Chondrocyte (in vitro differentiated cells): ENCODE measurements at regions not wholly inside any gene's neighbourhood (a gene's known extent, or its start where the extent isn't known, plus 50 kb on each side); places are given as distances from the start of the nearest gene placed in this dataset.
"Not testable (repeated sequence)": the region's sequence is repeated elsewhere in the genome, so short reads cannot be mapped to it uniquely, and the experiment has no call there.

ENCODE experiments used
- DNase-seq: peaks from one replicate; pipeline ENCODE4 v3.0.0; 2021; ENCODE audit warnings: mixed read lengths, low spot score
- H3K27ac Mint-ChIP-seq: one replicate; pipeline ENCODE4 v1.8.0; 2021; ENCODE audit warnings: mild to moderate bottlenecking, moderate library complexity, mixed read lengths; ENCODE audit not compliant: unreplicated experiment
- H3K27me3 Mint-ChIP-seq: 2 replicates; pipeline ENCODE4 v1.8.0; 2021; ENCODE audit warnings: low read depth, mixed read lengths
- H3K36me3 Mint-ChIP-seq: 2 replicates; pipeline ENCODE4 v1.8.0; 2021; ENCODE audit warnings: low read depth, mixed read lengths
- H3K4me1 Mint-ChIP-seq: 2 replicates; pipeline ENCODE4 v1.8.0; 2021; ENCODE audit warnings: low read depth, mild to moderate bottlenecking, mixed read lengths
- H3K4me3 Mint-ChIP-seq: one replicate; pipeline ENCODE4 v1.8.0; 2021; ENCODE audit warnings: mild to moderate bottlenecking, moderate library complexity, mixed read lengths; ENCODE audit not compliant: unreplicated experiment
- H3K9me3 Mint-ChIP-seq: 2 replicates; pipeline ENCODE4 v1.8.0; 2021; ENCODE audit warnings: low read depth, mixed read lengths
- CTCF ChIP-seq: fragments of 200-600 bp; sonication (generic); IDR thresholded peaks from 2 replicates; pipeline ENCODE4 v1.5.0; 2021; ENCODE audit warnings: antibody characterized with exemption, mild to moderate bottlenecking, moderate library complexity

- no peak for DNase-seq
- H3K4me3 Mint-ChIP-seq = no peak overlapping the region
- H3K27me3 Mint-ChIP-seq = peaks cover 2% of the 10 kb centered on the region
- no peaks in the 10 kb centered on the region for H3K4me1 Mint-ChIP-seq
- no peak overlapping the region for H3K27ac Mint-ChIP-seq
- peaks cover 14% of the 10 kb centered on the region for H3K9me3 Mint-ChIP-seq
- no peak for TF ChIP-seq CTCF
- no peaks in the 10 kb centered on the region for H3K36me3 Mint-ChIP-seq
Measured at GRCh38 chr2:52423111-52423510, 1344.5 kb upstream of the CHAC2 start.

GRCh38 chr2:52416340-52416739, 1351.3 kb upstream of the CHAC2 start:
- no peaks in the 10 kb centered on the region for H3K36me3 Mint-ChIP-seq
- H3K27me3 Mint-ChIP-seq = peaks cover 12% of the 10 kb centered on the region
- peak; percentile 68 for TF ChIP-seq CTCF
- DNase-seq = no peak
- H3K4me3 Mint-ChIP-seq = no peak overlapping the region
- no peak overlapping the region for H3K27ac Mint-ChIP-seq
- peaks cover 8% of the 10 kb centered on the region for H3K9me3 Mint-ChIP-seq
- H3K4me1 Mint-ChIP-seq = no peaks in the 10 kb centered on the region

- Mint-ChIP-seq H3K27ac (no peak overlapping the region), H3K27me3 (peaks cover 12% of the 10 kb centered on the region), H3K36me3 (no peaks in the 10 kb centered on the region), H3K4me3 (no peak overlapping the region), H3K4me1 (no peaks in the 10 kb centered on the region), H3K9me3 (peaks cover 3% of the 10 kb centered on the region)
- DNase-seq = no peak
- no peak for TF ChIP-seq CTCF
Measured at GRCh38 chr2:52414561-52415295, 1352.9 kb upstream of the CHAC2 start.

GRCh38 chr2:52409308-52410118, 1358.1 kb upstream of the CHAC2 start:
- not testable (repeated sequence) for DNase-seq, H3K9me3 Mint-ChIP-seq, H3K4me1 Mint-ChIP-seq, H3K27ac Mint-ChIP-seq, H3K36me3 Mint-ChIP-seq, H3K4me3 Mint-ChIP-seq
- H3K27me3 Mint-ChIP-seq = peaks cover 14% of the 10 kb centered on the region

GRCh38 chr2:52405980-52406379, 1361.6 kb upstream of the CHAC2 start:
- H3K9me3 Mint-ChIP-seq = no peaks in the 10 kb centered on the region
- peaks cover 3% of the 10 kb centered on the region for H3K27me3 Mint-ChIP-seq
- no peak overlapping the region for H3K27ac Mint-ChIP-seq
- DNase-seq = no peak
- no peak for TF ChIP-seq CTCF
- H3K36me3 Mint-ChIP-seq = no peaks in the 10 kb centered on the region
- no peaks in the 10 kb centered on the region for H3K4me1 Mint-ChIP-seq
- H3K4me3 Mint-ChIP-seq = no peak overlapping the region
